ENCODE measurements at regions not wholly inside any gene's neighbourhood (a gene's known extent, or its start where the extent isn't known, plus 50 kb on each side); places are given as distances from the start of the nearest gene placed in this dataset.

GRCh38 chr12:115387467-115387901, 703.5 kb upstream of the TBX3 start:
- H3K4me3 Mint-ChIP-seq: no peak overlapping the region
- no peak for DNase-seq (ENCODE audit: low spot score in 2 of 2, unreplicated experiment in 2 of 2)
- H3K4me1 Mint-ChIP-seq: peaks cover 51% of the 10 kb centered on the region
- H3K27ac Mint-ChIP-seq: peak overlapping the region; percentile 78
- TF ChIP-seq CTCF (IDR thresholded peaks at IDR 0.05; ENCODE audit: unreplicated experiment): no peak
- H3K36me3 Mint-ChIP-seq: peaks cover 13% of the 10 kb centered on the region
- H3K9me3 Mint-ChIP-seq: peaks cover 28% of the 10 kb centered on the region
- H3K27me3 Mint-ChIP-seq (ENCODE audit: low read depth): no peaks in the 10 kb centered on the region

DNA sequence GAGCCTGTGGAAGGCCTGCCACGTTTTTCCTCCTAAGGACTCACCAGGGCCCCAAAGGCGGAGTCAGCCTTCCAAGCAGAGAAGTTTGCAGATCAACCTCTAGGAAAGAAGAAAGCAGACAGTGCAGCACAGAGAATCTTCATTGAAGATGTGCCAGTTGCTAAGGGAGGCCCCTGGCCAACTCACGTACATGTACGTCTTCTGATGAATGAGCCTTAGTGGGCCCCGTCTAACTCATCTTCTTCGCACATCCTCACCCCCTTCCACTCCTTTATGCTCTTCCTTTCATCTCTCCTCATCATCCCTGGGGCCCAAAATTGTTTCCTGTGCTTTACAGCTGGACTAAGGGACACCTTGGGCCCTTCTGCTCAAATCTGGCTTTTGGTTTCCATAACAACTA, 703.0 kb upstream of the TBX3 start:
- peaks cover 28% of the 10 kb centered on the region for H3K9me3 Mint-ChIP-seq
- H3K27ac Mint-ChIP-seq: peak overlapping the region; percentile 90
- H3K27me3 Mint-ChIP-seq (ENCODE audit: low read depth): no peaks in the 10 kb centered on the region
- no peak for TF ChIP-seq CTCF (IDR thresholded peaks at IDR 0.05; ENCODE audit: unreplicated experiment)
- H3K36me3 Mint-ChIP-seq: peaks cover 13% of the 10 kb centered on the region
- peaks cover 53% of the 10 kb centered on the region for H3K4me1 Mint-ChIP-seq
- DNase-seq (ENCODE audit: low spot score in 2 of 2, unreplicated experiment in 2 of 2): no peak
- no peak overlapping the region for H3K4me3 Mint-ChIP-seq

GRCh38 chr12:115385141-115385540, 701.2 kb upstream of the TBX3 start:
- DNase-seq (ENCODE audit: low spot score in 2 of 2, unreplicated experiment in 2 of 2): no peak
- H3K9me3 Mint-ChIP-seq: peaks cover 12% of the 10 kb centered on the region
- no peak overlapping the region for H3K4me3 Mint-ChIP-seq
- peaks cover 68% of the 10 kb centered on the region for H3K4me1 Mint-ChIP-seq
- peak overlapping the region; percentile 31 for H3K27ac Mint-ChIP-seq
- no peaks in the 10 kb centered on the region for H3K27me3 Mint-ChIP-seq (ENCODE audit: low read depth)
- peaks cover 1% of the 10 kb centered on the region for H3K36me3 Mint-ChIP-seq
- TF ChIP-seq CTCF (IDR thresholded peaks at IDR 0.05; ENCODE audit: unreplicated experiment): no peak

DNA sequence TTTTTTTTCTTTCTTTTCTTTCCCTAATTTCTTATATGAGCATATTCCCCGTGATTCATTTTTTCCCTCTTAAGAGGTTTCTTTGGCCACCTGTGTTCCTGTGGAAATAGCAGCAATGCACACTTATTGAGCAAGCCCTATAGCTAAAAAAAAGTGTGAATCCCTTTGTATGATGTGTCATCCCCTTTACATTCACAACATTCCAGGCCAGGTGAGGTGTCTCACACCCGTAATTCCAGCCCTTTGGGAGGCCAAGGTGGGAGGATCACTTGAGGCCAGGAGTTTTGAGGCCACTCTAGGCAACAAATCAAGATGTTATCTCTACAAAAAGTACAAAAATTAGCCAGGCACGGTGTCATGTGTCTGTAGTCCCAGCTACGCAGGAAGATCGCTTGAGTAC, 700.4 kb upstream of the TBX3 start:
- no peak for TF ChIP-seq CTCF (IDR thresholded peaks at IDR 0.05; ENCODE audit: unreplicated experiment)
- H3K27ac Mint-ChIP-seq: peak overlapping the region; percentile 77
- DNase-seq (ENCODE audit: low spot score in 2 of 2, unreplicated experiment in 2 of 2): no peak
- peaks cover 75% of the 10 kb centered on the region for H3K4me1 Mint-ChIP-seq
- H3K27me3 Mint-ChIP-seq (ENCODE audit: low read depth): no peaks in the 10 kb centered on the region
- no peaks in the 10 kb centered on the region for H3K36me3 Mint-ChIP-seq
- H3K9me3 Mint-ChIP-seq: peaks cover 7% of the 10 kb centered on the region
- H3K4me3 Mint-ChIP-seq: no peak overlapping the region

DNA sequence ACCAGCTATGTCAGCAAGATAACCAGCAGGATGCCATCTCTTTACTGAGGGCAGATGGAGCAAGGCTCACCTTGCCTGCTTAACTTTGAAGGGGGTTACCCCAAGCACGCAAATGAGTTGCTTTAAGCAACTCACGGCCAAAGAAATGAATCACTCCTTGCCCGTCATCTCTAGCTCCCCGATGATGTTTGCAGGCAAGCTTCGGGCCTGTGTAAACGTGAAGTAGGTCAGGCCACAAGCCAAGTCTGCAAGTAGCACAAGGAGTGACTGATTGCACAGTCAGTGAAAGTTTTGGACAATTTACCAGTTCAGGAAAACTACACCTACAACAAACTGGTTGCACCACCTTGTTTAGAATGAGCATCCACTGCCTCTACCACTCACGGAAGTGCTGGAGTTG, 699.7 kb upstream of the TBX3 start:
- H3K9me3 Mint-ChIP-seq: peaks cover 2% of the 10 kb centered on the region
- no peak for DNase-seq (ENCODE audit: low spot score in 2 of 2, unreplicated experiment in 2 of 2)
- peak overlapping the region; percentile 64 for H3K27ac Mint-ChIP-seq
- peaks cover 83% of the 10 kb centered on the region for H3K4me1 Mint-ChIP-seq
- no peaks in the 10 kb centered on the region for H3K27me3 Mint-ChIP-seq (ENCODE audit: low read depth)
- no peaks in the 10 kb centered on the region for H3K36me3 Mint-ChIP-seq
- TF ChIP-seq CTCF (IDR thresholded peaks at IDR 0.05; ENCODE audit: unreplicated experiment): no peak
- H3K4me3 Mint-ChIP-seq: no peak overlapping the region

- DNase-seq (ENCODE audit: low spot score in 2 of 2, unreplicated experiment in 2 of 2): no peak
- no peak for TF ChIP-seq CTCF (IDR thresholded peaks at IDR 0.05; ENCODE audit: unreplicated experiment)
- Mint-ChIP-seq H3K4me3 (no peak overlapping the region), H3K9me3 (no peaks in the 10 kb centered on the region), H3K4me1 (peaks cover 85% of the 10 kb centered on the region), H3K36me3 (no peaks in the 10 kb centered on the region), H3K27ac (peak overlapping the region; percentile 70), H3K27me3 (ENCODE audit: low read depth) (no peaks in the 10 kb centered on the region)
These were observed 698.7 kb upstream of the TBX3 start for GRCh38 chr12:115382681-115383080.
